Right lobe of liver (tissue), 6 donors: ENCODE measurements at regions not wholly inside any gene's neighbourhood (a gene's known extent, or its start where the extent isn't known, plus 50 kb on each side); places are given as distances from the start of the nearest gene placed in this dataset.

ENCODE experiments used
- ATAC-seq, 4 donors: fragments of 200-7000 bp; cut with Tn5 transposase; one replicate each; pipeline ENCODE4 v1.9.1; 2020; ENCODE audit warnings: mild to moderate bottlenecking in 4 of 4, moderate library complexity in 4 of 4
- DNase-seq, 3 donors: peaks; one replicate each; pipeline ENCODE4 v3.0.0-alpha.2; 2020
- H3K27ac ChIP-seq, 3 donors: fragments of 200-600 bp; one replicate each; pipeline ENCODE4 v1.8.0; 2022
- H3K27me3 ChIP-seq, 2 donors: fragments of 200-600 bp; one replicate each; pipeline ENCODE4 v1.8.0; 2022
- H3K36me3 ChIP-seq, 4 donors: fragments of 200-600 bp; sonication (generic) in 1 of 4; one replicate each; pipeline versions ENCODE4 v1.5.1 to v1.8.0; 2017 to 2022; ENCODE audit warnings: control low read depth in 1 of 4
- H3K4me1 ChIP-seq, 4 donors: fragments of 200-600 bp; sonication (generic) in 1 of 4; one replicate each; pipeline versions ENCODE4 v1.5.1 to v1.8.0; 2017 to 2022; ENCODE audit warnings: control low read depth in 1 of 4
- H3K4me3 ChIP-seq, 3 donors: fragments of 200-600 bp; one replicate each; pipeline ENCODE4 v1.8.0; 2022
- H3K9me3 ChIP-seq, 4 donors: fragments of 200-600 bp; sonication (generic) in 1 of 4; one replicate each; pipeline versions ENCODE4 v1.5.1 to v1.8.0; 2017 to 2022; ENCODE audit warnings: control low read depth in 1 of 4
- CTCF ChIP-seq, 4 donors: fragments of 200-600 bp in 3 of 4; fragments of 450-650 bp in 1 of 4; IDR thresholded peaks; one replicate each; pipeline versions ENCODE4 v1.5.1 to v1.8.0; 2016 to 2022; ENCODE audit warnings: antibody characterized with exemption in 4 of 4, mild to moderate bottlenecking in 2 of 4
- POLR2A ChIP-seq: fragments of 450-650 bp; IDR thresholded peaks from one replicate; pipeline ENCODE4 v1.6.1; 2017; ENCODE audit warnings: antibody characterized with exemption, mild to moderate bottlenecking
- WGBS: methylation state at CpG from one replicate; pipeline ENCODE4 v1.1.6; 2018; ENCODE audit warnings: low coverage, low lambda C conversion rate; ENCODE audit not compliant: insufficient coverage; ENCODE audit errors: missing lambda C conversion rate; 5-methylcytosine and 5-hydroxymethylcytosine counted together
- intact Hi-C, 2 donors: fragments of 100-400 bp; cut with DNase I; formaldehyde crosslinking; loops; one replicate each; pipeline versions ENCODE4 v1.11.2 to v1.14.1; 2022
- donor health status: DM: no; HTN: yes; CAD: no.
- donor health status: DM: no; HTN: no; CAD: no.
- donor health status: DM: no; HTN: no; CAD: no.
- donor health status: DM: no; HTN: yes; CAD: no.
- donor health status: DM: no; HTN: yes; CAD: no.

GRCh38 chr1:62917314-62917713 lies 133.4 kb downstream of the ATG4C start:
- Histone ChIP-seq H3K4me1 (no peaks in the 10 kb centered on the region), H3K4me3 (no peak overlapping the region), H3K27ac (no peak overlapping the region), H3K27me3 (no peaks in the 10 kb centered on the region), H3K9me3 (no peaks in the 10 kb centered on the region), H3K36me3 (no peaks in the 10 kb centered on the region)
- DNase-seq (no peak), ATAC-seq (no peak)
- 71% methylated on average over 5 of the region's 5 CpGs for WGBS
- intact Hi-C loops: no loop called here
- TF ChIP-seq CTCF (IDR thresholded peaks at IDR 0.05) (no peak), POLR2A (no peak)

DNA sequence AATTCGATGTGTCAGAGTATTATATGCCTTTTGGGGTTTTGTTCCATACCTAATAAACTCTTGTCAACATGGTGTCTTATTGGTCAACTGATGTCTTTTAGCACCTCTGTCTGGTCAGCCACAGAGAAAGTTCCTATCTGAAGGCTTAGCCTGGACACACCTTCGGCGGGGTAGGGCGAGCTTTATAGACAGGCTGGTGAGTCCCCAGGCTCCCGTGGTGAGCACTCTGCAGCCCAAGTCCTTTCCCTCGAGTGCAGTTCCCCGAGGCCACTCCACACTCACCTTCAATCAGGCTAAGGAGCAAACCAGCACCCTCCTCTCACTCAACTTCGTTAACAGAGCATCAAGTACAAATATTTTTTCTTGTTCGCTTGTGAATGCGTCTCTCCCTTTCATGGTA lies 133.9 kb downstream of the ATG4C start:
- intact Hi-C loops: no loop called here
- TF ChIP-seq CTCF (IDR thresholded peaks at IDR 0.05): no peak
- TF ChIP-seq POLR2A: no peak
- no peaks in the 10 kb centered on the region for H3K9me3 ChIP-seq
- H3K36me3 ChIP-seq: no peaks in the 10 kb centered on the region
- ATAC-seq: no peak
- 43% methylated on average over 10 of the region's 10 CpGs for WGBS
- H3K4me1 ChIP-seq: no peaks in the 10 kb centered on the region
- no peak for DNase-seq
- no peak overlapping the region for H3K4me3 ChIP-seq
- no peaks in the 10 kb centered on the region for H3K27me3 ChIP-seq
- H3K27ac ChIP-seq: no peak overlapping the region

- DNase-seq (no peak), ATAC-seq (no peak)
- intact Hi-C loops: no loop called here
- TF ChIP-seq POLR2A: no peak
- no peak for TF ChIP-seq CTCF (IDR thresholded peaks at IDR 0.05)
- no peak overlapping the region for H3K27ac ChIP-seq
- H3K9me3 ChIP-seq: no peaks in the 10 kb centered on the region
- no peaks in the 10 kb centered on the region for H3K36me3 ChIP-seq
- 62% methylated on average over 3 of the region's 3 CpGs for WGBS
- no peaks in the 10 kb centered on the region for H3K4me1 ChIP-seq
- no peaks in the 10 kb centered on the region for H3K27me3 ChIP-seq
- H3K4me3 ChIP-seq: no peak overlapping the region
These were observed 134.8 kb downstream of the ATG4C start for GRCh38 chr1:62918700-62919099.

- no peaks in the 10 kb centered on the region for H3K36me3 ChIP-seq
- DNase-seq (no peak), ATAC-seq (no peak)
- no peak overlapping the region for H3K4me3 ChIP-seq
- no peak for TF ChIP-seq POLR2A
- TF ChIP-seq CTCF (IDR thresholded peaks at IDR 0.05): no peak
- WGBS: 9% methylated on average over 1 of the region's 1 CpG
- no peaks in the 10 kb centered on the region for H3K9me3 ChIP-seq
- intact Hi-C loops: no loop called here
- no peaks in the 10 kb centered on the region for H3K4me1 ChIP-seq
- H3K27ac ChIP-seq: no peak overlapping the region
- no peaks in the 10 kb centered on the region for H3K27me3 ChIP-seq
These were observed 138.1 kb downstream of the ATG4C start for GRCh38 chr1:62922006-62922405.
